Progenitor cell of endocrine pancreas (in vitro differentiated cells): ENCODE measurements at regions not wholly inside any gene's neighbourhood (a gene's known extent, or its start where the extent isn't known, plus 50 kb on each side); places are given as distances from the start of the nearest gene placed in this dataset.
"Not testable (repeated sequence)": the region's sequence is repeated elsewhere in the genome, so short reads cannot be mapped to it uniquely, and the experiment has no call there.

Experiments used
- DNase-seq: peaks from one replicate; pipeline ENCODE4 v3.0.0; 2021; ENCODE audit warnings: low spot score; ENCODE audit not compliant: unreplicated experiment
- H3K27ac Mint-ChIP-seq: 2 replicates; pipeline ENCODE4 v1.8.0; 2021; ENCODE audit warnings: mild to moderate bottlenecking, moderate library complexity, mixed read lengths
- H3K27me3 Mint-ChIP-seq: 2 replicates; pipeline ENCODE4 v1.8.0; 2021; ENCODE audit warnings: mixed read lengths
- H3K36me3 Mint-ChIP-seq: 2 replicates; pipeline ENCODE4 v1.8.0; 2022; ENCODE audit warnings: mixed read lengths; ENCODE audit not compliant: insufficient read depth
- H3K4me1 Mint-ChIP-seq: 2 replicates; pipeline ENCODE4 v1.8.0; 2021; ENCODE audit warnings: low read depth, mixed read lengths
- H3K4me3 Mint-ChIP-seq: 2 replicates; pipeline ENCODE4 v1.8.0; 2021; ENCODE audit warnings: low read depth, mild to moderate bottlenecking, moderate library complexity, mixed read lengths
- H3K9me3 Mint-ChIP-seq: 2 replicates; pipeline ENCODE4 v1.8.0; 2021; ENCODE audit warnings: low read depth, mixed read lengths
- CTCF ChIP-seq: fragments of 200-600 bp; sonication (generic); IDR thresholded peaks from one replicate; pipeline ENCODE4 v1.5.0; 2021; ENCODE audit warnings: antibody characterized with exemption, mild to moderate bottlenecking; ENCODE audit not compliant: unreplicated experiment

- H3K36me3 Mint-ChIP-seq: no peaks in the 10 kb centered on the region
- no peak for TF ChIP-seq CTCF
- H3K27me3 Mint-ChIP-seq: peaks cover 33% of the 10 kb centered on the region
- H3K4me1 Mint-ChIP-seq: peaks cover 29% of the 10 kb centered on the region
- DNase-seq: no peak
- no peak overlapping the region for H3K27ac Mint-ChIP-seq
- peaks cover 5% of the 10 kb centered on the region for H3K9me3 Mint-ChIP-seq
- no peak overlapping the region for H3K4me3 Mint-ChIP-seq
Observed at GRCh38 chr1:112828716-112829115, 113.6 kb upstream of the PPM1J start.

- H3K36me3 Mint-ChIP-seq, H3K4me3 Mint-ChIP-seq, H3K9me3 Mint-ChIP-seq, DNase-seq, H3K27ac Mint-ChIP-seq: not testable (repeated sequence)
- H3K27me3 Mint-ChIP-seq: peaks cover 33% of the 10 kb centered on the region
- peaks cover 27% of the 10 kb centered on the region for H3K4me1 Mint-ChIP-seq
Observed at GRCh38 chr1:112827391-112827790, 112.3 kb upstream of the PPM1J start.

- Mint-ChIP-seq H3K27me3 (peaks cover 33% of the 10 kb centered on the region), H3K27ac (no peak overlapping the region), H3K9me3 (no peaks in the 10 kb centered on the region), H3K4me1 (peaks cover 24% of the 10 kb centered on the region), H3K4me3 (no peak overlapping the region), H3K36me3 (no peaks in the 10 kb centered on the region)
- DNase-seq: no peak
- no peak for TF ChIP-seq CTCF
Observed at GRCh38 chr1:112826217-112826944, 111.2 kb upstream of the PPM1J start.

GRCh38 chr1:112825563-112826216, 110.6 kb upstream of the PPM1J start:
- not testable (repeated sequence) for H3K9me3 Mint-ChIP-seq, H3K27ac Mint-ChIP-seq, H3K36me3 Mint-ChIP-seq, H3K4me3 Mint-ChIP-seq, DNase-seq
- peaks cover 24% of the 10 kb centered on the region for H3K4me1 Mint-ChIP-seq
- peaks cover 33% of the 10 kb centered on the region for H3K27me3 Mint-ChIP-seq

- not testable (repeated sequence) for H3K9me3 Mint-ChIP-seq, H3K27ac Mint-ChIP-seq, H3K4me3 Mint-ChIP-seq, H3K36me3 Mint-ChIP-seq, DNase-seq
- Mint-ChIP-seq H3K27me3 (peaks cover 33% of the 10 kb centered on the region), H3K4me1 (peaks cover 24% of the 10 kb centered on the region)
Observed at GRCh38 chr1:112825075-112825474, 109.9 kb upstream of the PPM1J start.

GRCh38 chr1:112821307-112822063, 106.4 kb upstream of the PPM1J start:
- peaks cover 26% of the 10 kb centered on the region for H3K27me3 Mint-ChIP-seq
- not testable (repeated sequence) for H3K4me3 Mint-ChIP-seq, H3K27ac Mint-ChIP-seq, H3K36me3 Mint-ChIP-seq, H3K9me3 Mint-ChIP-seq, DNase-seq
- H3K4me1 Mint-ChIP-seq: peaks cover 18% of the 10 kb centered on the region

- H3K36me3 Mint-ChIP-seq: no peaks in the 10 kb centered on the region
- no peak overlapping the region for H3K4me3 Mint-ChIP-seq
- no peak for TF ChIP-seq CTCF
- peaks cover 13% of the 10 kb centered on the region for H3K4me1 Mint-ChIP-seq
- H3K27ac Mint-ChIP-seq: no peak overlapping the region
- peaks cover 4% of the 10 kb centered on the region for H3K27me3 Mint-ChIP-seq
- no peak for DNase-seq
- no peaks in the 10 kb centered on the region for H3K9me3 Mint-ChIP-seq
Observed at GRCh38 chr1:112818990-112819689, 104.0 kb upstream of the PPM1J start.
